SK-N-DZ (cell line): ENCODE measurements at regions not wholly inside any gene's neighbourhood (a gene's known extent, or its start where the extent isn't known, plus 50 kb on each side); places are given as distances from the start of the nearest gene placed in this dataset.

Experiments
- DNase-seq: peaks from one replicate; pipeline ENCODE4 v3.0.0-alpha.2; 2015; ENCODE audit warnings: low spot score

DNA sequence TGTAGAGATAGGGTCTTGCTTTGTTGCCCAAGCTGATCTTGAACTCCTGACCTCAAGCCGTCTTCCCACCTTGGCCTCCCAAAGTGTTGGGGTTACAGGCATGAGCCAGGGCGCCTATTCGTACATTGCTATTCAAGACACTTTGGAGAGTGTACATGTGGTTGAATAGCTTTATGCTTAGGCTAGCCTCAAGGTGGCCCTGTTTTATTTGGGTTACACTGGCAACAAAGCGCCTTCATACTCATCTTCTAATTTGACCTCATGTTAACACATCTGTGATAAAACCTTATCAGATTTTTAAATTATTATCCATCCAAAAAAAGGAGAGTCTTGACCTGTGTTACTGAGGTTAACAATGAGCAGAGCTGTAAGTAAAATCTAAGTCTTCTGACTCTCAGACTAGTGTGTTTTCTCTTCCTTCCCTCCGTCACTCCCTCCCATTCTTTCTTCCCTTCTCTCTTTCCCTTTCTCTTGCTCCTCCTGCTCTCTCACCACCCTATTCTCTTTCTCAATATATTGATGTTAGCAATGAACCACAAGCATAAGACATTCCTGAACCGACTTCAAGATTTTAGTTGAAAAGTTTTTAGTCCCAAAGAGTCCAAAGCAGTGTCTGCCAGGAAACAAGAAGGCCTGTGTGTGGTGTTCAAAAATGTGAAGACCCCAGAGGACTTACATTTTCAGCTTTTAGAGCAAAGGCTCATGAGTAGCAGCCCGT is 603.7 kb upstream of the CFAP20DC start:
- DNase-seq: no peak

DNA sequence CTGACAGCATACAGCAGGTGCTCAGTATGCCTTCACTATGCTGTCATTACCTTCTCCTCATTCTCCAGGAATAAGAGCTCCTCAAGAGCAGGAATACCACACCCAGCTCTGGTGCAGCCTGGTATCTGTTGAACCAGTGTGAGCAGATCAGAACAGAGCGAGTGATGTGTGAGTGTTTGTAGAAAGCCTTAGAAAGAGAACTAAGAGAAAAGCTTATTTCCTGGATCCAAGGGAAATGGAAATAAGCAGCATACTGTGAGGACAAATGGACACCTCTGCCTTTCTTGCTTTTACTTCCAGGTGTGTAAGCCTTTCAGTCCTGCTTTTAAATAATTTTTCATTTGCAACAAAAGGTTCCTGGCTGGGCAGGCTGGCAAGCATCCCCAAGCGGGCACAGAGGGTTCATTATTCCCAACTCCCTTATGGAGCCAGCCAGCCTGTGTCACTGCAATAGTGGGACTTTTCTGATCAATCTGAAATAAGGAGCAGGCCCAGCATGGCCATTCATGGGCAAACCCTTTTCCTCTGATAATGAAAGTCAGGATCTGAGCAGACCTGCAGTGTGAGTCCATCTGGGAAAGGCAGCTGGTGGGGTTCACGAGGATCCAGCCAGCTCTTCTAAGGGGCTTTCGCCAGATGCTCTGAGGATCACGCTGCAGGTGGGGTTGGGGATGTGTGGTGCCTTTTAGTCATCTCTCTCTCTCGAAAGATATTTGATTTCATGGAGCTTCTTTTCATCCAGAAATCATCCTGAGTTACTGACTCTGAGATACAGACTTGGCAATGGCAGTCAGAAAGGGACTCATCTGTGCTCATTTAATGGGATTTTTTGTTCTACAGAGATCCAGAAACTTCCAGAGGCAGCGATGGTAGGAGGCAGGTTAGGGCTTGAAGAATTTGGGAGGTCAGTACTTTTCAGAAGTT is 594.9 kb upstream of the CFAP20DC start:
- DNase-seq: no peak

DNA sequence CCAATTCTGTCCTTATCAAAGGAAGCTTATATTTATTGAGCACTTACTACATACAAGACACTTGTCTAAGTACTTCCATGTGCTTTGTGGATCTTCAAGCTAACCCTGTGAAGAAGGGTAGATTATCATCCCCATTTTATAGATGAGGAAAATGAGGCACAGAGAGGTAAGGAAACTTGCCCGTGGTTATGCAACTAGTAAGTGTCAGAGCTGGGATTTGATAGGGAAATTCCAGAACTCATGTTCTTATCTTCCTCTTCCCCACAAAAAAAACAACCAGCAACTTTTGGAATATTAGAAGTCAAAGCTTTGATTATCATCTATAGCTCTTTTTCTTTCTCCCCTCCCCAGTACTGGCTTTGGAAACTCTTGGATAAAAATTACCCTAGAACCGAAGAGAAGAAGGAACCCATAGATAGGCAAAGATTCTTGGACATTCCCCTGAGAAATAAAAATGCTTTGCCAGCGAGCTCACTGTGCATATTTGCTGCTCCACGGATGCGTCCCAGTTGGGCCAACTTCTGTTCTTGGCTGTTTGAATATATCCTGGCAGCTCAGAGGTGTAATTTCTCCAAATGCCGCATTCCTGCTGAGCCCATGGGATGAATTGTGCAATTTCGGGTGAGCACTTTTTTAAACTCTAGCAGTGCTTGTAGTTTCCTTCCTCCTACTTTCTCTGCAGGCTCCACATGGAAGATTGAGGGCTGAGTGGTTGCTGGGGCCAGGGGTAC is 591.5 kb upstream of the CFAP20DC start:
- DNase-seq: no peak

DNA sequence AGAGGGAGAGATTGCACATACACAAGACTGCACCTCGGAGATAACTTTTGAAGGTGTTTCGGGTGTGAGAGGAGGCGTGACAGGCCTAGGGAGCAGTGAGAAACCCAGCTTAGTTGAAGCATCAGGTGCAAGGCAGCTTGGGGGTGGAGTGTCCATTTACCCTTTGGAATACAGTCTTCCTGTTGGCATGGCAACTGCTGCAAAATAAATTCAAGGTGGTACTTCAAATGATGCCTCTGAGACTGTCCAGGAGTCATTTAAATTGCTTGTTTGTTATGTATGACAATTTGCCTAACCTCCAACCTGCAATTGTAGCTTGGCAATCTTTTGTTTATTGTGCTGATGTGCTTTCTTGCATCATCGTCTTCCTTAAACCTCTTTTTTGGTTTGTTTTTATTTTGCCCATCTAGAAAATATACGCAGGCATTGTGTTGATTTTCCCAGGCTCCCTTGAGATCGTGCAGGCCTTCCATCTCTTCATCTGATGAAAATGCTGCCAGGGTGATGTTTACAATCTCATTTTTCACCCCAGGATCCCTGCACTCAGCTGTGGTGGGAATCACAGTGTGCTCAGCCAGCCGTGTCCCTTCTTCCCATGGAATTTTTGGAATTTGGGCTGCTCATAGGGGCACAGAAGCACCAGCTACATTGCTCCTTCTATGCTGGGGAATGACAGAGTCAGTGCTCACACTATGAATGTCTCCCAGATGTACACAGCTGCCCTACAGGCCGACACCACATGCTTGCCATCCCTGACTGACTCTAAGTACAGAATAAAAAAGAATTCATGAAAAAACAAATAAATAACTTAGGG is 583.1 kb upstream of the CFAP20DC start:
- no peak for DNase-seq

DNA sequence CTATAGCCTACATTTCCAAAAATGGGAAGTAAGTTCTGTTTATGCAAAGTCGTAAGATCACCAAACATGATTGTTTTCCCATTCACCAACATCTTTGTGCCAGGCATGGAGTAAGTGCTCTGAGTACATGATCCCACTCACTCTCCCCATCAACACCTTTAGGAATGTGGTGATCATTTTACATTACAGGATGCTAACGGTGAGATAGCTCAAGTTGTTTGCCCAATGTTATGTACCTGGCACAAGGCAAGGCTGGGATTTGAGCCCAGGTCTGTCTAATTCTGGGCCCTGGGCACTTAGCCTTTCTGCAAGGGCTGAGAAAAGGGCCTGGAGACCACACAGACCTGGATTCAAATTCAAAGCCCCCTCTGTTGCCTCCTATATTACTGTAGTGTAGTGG is 581.7 kb upstream of the CFAP20DC start:
- DNase-seq: no peak

DNA sequence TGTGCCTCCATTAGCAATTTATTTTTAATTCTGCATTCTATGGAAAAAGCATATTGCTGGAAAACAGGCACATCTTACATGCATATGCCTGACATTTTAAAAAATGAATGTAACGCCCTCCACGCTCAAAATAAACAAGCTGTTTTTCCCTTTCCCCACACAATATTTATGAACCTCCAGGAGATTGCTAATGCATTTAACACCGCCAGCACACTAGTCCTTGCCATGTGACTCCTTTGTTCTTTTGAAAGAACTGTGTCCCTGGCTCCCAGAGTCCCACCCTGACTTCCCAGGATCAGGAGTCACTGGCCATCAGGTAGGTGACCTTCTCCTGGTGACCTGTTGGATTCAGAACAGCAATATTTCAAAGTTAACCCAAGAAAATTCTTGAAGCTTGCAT is 571.2 kb upstream of the CFAP20DC start:
- DNase-seq: no peak

DNA sequence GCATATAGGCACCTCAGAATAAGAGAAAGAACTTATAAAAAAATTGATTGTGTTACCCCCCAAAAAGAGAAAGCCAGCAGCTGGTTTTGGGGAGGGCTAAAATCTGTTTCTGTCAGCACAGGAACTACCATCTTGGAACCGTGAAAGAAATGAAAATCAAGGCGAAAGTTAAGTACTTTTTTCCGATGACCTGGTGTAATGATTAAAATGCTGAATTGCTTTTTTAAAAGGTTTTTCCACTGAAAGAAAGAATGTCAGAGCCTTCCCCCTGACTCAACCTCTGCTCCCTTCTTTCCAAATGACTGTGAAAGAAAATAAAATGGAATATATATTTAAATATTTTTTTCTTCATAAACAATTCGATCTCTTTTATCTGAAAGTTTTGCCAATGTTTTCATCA is 570.5 kb upstream of the CFAP20DC start:
- DNase-seq: no peak

DNA sequence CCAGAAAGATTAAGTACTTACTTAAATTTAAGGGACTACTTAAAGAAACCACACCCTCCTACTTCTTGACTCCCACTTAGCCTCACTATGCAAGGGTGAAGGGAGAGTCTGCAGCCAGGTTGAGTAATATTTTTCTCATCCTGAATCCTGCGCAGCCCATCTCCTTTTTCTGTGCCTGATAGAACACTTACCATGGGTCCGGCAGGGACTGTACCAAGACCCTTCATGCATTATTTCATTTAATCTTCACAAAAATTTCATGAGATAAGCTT is 562.6 kb upstream of the CFAP20DC start:
- DNase-seq: no peak

DNA sequence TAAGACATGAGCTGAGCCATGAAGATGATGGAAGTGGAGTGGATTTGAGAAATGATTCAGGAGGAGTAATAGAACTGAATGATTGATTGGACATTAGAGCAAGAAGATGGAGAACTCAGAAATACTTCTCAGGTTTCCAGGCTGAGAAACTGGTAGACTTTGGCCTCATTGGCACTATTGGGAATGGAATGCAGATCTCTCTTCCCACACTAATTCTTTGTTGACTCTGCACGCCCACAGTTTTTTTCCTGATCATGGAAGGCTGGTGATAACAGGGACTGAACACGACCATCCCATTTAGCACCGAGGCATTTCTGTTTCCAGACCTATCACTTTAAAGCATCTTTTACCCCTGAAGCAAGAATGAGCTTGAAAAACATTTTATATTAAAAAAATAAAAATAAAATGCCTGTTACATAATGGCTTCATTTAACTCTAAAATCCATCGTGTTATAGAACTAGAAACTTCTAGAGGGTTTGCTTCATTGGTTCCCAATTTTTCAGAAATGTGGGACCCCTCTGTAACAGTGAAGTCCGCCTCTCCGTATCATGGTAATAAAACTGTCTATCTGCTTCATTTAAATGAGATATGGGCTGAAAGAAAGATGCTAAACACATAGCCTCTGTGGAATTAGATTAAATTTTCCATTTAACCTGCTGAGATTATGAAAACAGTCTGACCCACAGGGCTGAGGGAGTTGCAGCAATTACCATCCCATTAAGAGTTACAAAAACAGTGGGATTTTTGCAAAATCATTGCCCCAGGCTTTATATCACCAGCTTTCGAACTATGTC is 562.0 kb upstream of the CFAP20DC start:
- DNase-seq: no peak

DNA sequence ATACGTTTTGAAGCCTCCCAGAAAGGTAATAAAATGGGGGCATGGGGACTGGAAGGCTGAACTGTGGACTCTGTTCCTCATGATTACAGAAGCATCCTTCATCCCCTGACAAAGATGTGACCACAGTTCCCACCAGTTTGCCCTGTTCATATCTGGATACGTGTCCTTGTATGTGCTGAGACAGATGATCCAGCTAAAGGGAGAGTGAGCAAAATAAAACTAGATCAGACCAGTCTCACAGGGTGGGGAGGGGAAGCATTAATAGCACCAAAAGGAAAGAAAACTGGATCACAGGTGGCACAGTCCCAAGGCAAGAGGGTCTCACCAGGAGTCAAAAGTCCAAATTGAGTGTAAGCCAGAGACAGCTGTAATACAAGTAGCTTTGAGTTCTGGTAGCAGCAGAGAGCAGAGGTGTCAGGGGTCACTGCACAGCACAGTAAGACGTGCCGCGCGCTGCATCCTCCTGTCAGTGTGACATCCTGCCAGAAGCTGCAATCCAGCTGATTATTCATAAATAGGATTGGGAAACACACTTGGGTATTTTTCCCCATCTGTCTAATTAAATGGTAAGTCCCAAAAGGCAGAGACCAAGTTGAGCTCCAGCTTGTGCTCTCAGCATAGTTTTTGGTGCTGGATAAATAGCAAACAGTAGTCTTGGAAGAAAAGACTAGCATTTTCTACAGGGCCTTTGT is 560.0 kb upstream of the CFAP20DC start:
- DNase-seq: peak; percentile 38

DNA sequence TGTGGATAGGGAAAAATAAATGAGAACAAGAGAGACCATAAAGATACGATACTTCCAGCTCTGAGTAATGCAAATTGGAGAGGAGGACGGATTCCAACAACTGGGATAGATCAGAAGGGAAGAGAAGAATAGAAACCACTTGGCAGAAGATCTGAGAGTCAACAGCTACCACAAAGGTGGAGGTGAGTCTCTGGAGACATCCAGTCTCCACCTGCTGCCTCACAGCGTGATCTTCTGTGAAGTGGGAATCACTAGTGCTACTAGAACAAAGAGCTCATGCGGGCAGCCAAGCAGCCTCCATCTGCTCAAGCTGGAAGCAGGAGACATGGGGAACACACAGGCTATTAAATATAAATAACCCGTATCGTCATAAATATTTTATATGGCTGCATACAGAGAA is 558.5 kb upstream of the CFAP20DC start:
- no peak for DNase-seq

DNA sequence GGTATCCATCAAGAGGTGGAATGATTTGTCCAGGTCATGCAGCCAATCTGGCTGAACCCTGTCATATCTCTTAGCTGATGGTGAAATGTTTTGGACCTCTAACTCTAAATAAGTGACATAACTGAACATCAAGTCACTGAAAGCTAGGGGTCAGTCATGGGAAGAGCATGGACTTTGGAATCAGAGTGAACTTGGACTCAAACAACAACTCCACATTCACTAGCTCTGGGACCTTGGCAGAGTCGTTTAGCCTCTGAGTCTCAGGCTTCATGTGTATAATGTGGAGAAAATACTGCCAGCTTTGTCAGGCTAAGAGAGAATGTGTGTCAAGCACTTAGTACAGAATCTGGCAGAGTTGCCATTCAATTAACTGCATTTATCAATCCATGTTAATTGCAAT is 557.8 kb upstream of the CFAP20DC start:
- peak; percentile 16 for DNase-seq

DNA sequence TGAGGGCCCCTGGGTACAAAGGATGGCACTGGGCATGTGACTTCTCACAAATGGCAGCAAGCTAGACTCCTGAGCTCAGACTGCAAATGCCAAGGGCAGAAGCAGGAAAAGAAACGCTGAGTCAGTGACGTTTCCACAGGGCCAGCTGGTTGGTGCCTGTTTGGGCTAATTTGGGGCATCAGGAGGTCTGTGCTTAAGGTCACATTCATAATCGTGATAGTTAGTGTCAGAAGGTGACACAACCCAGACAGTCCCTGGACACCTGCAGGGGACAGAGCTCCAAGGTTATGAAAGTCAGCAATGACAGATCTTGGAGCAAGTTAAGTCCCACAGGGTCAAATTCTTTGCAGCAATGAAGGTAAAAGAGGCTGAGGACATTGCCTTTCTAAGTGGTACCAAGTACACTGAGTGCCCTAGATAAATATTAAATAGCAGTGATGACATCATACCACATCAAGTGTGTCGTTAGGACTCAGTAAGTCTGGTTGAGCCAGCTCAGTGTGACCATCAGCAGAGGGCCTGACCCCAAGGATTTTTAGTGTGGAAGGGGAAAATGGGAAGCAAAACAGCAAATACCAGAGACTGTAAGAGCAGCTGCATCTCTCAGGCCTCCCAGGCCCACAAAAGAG is 556.9 kb upstream of the CFAP20DC start:
- peak; percentile 94 for DNase-seq

DNA sequence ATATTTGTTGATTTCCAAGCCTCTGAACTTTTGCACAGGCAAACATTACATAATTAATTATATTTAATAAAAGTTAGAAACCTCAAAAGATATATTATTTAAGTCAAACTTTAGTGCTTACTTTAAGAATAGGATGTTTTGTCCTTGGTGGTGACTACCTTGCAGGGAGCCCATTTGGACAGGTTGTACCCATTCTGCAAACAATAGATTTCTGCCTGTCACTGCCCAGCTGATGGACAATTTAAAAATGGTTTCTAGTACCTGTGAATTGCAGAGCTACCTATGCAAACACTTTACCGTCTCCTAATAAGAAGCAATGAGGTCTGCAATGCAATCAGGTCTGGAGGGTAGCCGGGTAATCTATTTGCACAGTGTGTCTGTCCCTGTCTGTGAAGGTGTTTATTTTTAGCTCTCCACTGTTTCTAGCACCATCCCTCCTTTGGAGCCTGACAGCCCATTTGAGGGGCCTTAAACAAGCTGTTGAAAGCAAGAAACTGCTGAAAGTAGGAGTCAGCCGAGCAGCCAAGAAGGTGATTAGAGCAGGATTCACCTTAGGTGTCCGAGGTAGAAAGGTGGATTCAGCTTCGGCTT is 556.2 kb upstream of the CFAP20DC start:
- no peak for DNase-seq

DNA sequence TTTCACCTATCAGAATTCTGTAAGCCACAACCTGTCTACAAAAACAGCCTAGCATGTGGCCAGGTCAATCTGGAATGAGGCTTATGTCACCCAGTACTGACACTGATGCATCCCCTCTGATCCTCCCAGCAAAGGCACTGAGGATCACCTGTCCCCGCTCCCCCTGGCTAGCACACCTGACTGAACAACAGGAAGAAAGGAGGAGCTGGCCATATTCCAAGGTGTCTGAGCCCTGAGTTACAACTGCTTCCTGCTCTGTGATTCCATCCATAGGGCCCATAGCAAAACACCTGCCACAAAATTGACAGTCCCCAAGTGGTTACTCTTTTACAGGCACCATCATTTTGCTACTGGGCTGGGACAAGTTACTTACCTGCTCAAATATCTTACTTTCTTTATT is 555.5 kb upstream of the CFAP20DC start:
- no peak for DNase-seq

DNA sequence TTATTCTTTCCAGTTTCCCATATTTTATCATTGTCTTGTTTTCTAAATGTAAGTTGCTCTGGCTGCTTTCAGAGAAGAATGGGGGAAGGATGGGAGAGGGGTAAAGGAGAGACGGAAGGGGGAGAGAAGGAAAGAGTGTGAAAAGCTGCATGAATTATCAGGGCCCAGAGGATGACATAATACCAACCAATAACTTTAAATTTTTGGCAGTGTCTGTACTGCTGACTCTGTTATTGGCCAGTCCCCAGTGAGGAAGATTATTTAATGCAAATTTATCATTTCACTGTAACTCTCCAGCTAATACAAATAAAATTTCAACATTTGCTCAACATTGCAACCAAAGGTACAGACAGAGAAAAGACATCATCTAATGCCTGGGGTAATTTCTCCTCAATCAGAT is 551.7 kb upstream of the CFAP20DC start:
- no peak for DNase-seq

DNA sequence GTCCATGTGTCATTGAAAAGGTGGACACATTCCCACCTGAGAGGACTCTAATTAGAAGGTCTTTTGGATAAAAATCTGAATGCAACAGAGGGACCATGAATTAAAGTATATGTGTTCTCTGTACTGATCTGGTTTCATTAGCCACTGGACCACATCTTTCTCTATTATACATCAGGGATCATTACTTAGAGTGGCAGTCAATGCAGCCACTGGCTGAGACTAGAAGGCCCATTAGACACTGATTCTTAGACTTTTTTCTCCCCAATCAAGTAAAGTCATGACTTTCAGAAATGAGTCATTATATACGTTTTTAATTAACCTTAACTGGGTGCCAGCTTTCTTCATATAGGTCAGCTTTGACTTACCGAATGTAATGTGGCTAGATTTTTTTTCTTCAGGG is 550.8 kb upstream of the CFAP20DC start:
- DNase-seq: no peak

DNA sequence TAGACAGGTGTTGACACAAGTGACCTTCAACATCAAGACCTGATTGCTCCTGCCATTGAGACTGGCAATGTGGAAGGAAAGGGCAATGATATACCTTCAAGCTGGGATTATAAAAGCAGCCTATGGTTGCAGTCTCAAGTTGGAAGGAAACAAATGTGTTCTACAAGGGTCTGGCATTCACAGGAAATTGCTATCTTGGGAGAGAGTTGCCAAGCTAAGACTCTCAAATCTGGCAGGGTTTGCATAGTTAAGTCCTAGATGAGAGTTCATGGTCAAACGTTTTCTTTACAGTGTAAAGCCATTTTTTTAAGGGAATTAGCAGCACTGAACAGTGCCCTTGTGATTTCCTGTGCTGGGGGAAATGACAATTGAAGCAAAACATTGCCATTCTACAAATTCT is 546.9 kb upstream of the CFAP20DC start:
- no peak for DNase-seq

DNA sequence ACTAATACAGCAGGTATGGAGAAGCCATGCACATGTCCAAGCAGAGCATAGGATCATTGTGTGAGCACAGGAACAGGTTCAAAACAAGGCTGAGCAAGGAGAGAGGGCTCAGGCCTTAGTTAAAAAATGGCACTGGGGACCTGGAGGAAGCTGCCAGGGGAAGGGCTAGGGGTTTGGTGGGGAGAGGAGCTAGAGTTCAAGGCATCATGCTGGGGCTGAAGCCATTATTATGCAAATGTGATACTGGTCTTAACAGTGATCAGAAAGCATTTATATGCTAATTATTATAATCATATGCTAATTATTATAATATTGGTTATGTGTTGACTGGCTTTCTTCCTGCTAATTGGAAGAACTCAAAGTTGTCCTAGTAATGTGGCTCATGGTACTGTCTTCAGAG is 546.0 kb upstream of the CFAP20DC start:
- no peak for DNase-seq
